CD4-positive, alpha-beta T cell treated with Interferon gamma for 1 hour (primary cell): ENCODE measurements at regions not wholly inside any gene's neighbourhood (a gene's known extent, or its start where the extent isn't known, plus 50 kb on each side); places are given as distances from the start of the nearest gene placed in this dataset.
"Not testable (repeated sequence)": the region's sequence is repeated elsewhere in the genome, so short reads cannot be mapped to it uniquely, and the experiment has no call there.

ENCODE experiments used
- DNase-seq: peaks from one replicate; pipeline ENCODE4 v3.0.0-alpha.2; 2020

- no peak for DNase-seq
These were observed 87.8 kb downstream of the PRR15 start for GRCh38 chr7:29651477-29651876.

- DNase-seq, result no peak
These were observed 88.9 kb downstream of the PRR15 start for GRCh38 chr7:29652556-29652955.

- not testable (repeated sequence) for DNase-seq
These were observed 90.7 kb downstream of the PRR15 start for GRCh38 chr7:29654340-29654739.

GRCh38 chr7:29657288-29657687 lies 93.7 kb downstream of the PRR15 start:
- DNase-seq, result no peak

- no peak for DNase-seq
These were observed 94.2 kb downstream of the PRR15 start for GRCh38 chr7:29657856-29658255.

- DNase-seq, result not testable (repeated sequence)
These were observed 95.6 kb downstream of the PRR15 start for GRCh38 chr7:29659213-29659612.

- DNase-seq, result not testable (repeated sequence)
These were observed 99.3 kb downstream of the PRR15 start for GRCh38 chr7:29662899-29663298.

GRCh38 chr7:29664999-29665398 lies 101.4 kb downstream of the PRR15 start:
- not testable (repeated sequence) for DNase-seq

GRCh38 chr7:29667096-29667669 lies 103.5 kb downstream of the PRR15 start:
- not testable (repeated sequence) for DNase-seq

- DNase-seq, result not testable (repeated sequence)
These were observed 107.7 kb downstream of the PRR15 start for GRCh38 chr7:29671286-29671685.

- DNase-seq, result not testable (repeated sequence)
These were observed 110.0 kb downstream of the PRR15 start for GRCh38 chr7:29673635-29674034.

GRCh38 chr7:29674626-29675025 lies 111.0 kb downstream of the PRR15 start:
- not testable (repeated sequence) for DNase-seq

- not testable (repeated sequence) for DNase-seq
These were observed 113.6 kb downstream of the PRR15 start for GRCh38 chr7:29677254-29677653.

GRCh38 chr7:29679963-29680362 lies 116.3 kb downstream of the PRR15 start:
- not testable (repeated sequence) for DNase-seq

GRCh38 chr7:29680601-29681000 lies 117.0 kb downstream of the PRR15 start:
- not testable (repeated sequence) for DNase-seq

- DNase-seq, result not testable (repeated sequence)
These were observed 120.6 kb downstream of the PRR15 start for GRCh38 chr7:29684151-29684786.

GRCh38 chr7:29684787-29685650 lies 121.3 kb upstream of the WIPF3 start:
- peak; percentile 34 for DNase-seq

- DNase-seq, result not testable (repeated sequence)
These were observed 120.5 kb upstream of the WIPF3 start for GRCh38 chr7:29685651-29686271.

- not testable (repeated sequence) for DNase-seq
These were observed 115.8 kb upstream of the WIPF3 start for GRCh38 chr7:29690510-29690909.

- not testable (repeated sequence) for DNase-seq
These were observed 109.9 kb upstream of the WIPF3 start for GRCh38 chr7:29696402-29696801.

- not testable (repeated sequence) for DNase-seq
These were observed 106.6 kb upstream of the WIPF3 start for GRCh38 chr7:29699723-29700122.

- not testable (repeated sequence) for DNase-seq
These were observed 104.8 kb upstream of the WIPF3 start for GRCh38 chr7:29701540-29701939.

GRCh38 chr7:29703830-29704229 lies 102.5 kb upstream of the WIPF3 start:
- DNase-seq, result not testable (repeated sequence)
